ENCODE measurements at regions not wholly inside any gene's neighbourhood (a gene's known extent, or its start where the extent isn't known, plus 50 kb on each side); places are given as distances from the start of the nearest gene placed in this dataset.

- in situ Hi-C loops (cut with MboI; ENCODE audit: low pct_unique_long_range_greater_than_20kb, low sequenced_read_pairs), result no loop called here
- no peak for DNase-seq
These were observed 55.2 kb upstream of the RTN4 start for GRCh38 chr2:55105456-55105855.

- DNase-seq, result peak; percentile 41
- in situ Hi-C loops (cut with MboI; ENCODE audit: low pct_unique_long_range_greater_than_20kb, low sequenced_read_pairs), result no loop called here
These were observed 52.8 kb upstream of the RTN4 start for GRCh38 chr2:55103046-55103445.

GRCh38 chr2:55102056-55102812 is 52.0 kb upstream of the RTN4 start:
- in situ Hi-C loops (cut with MboI; ENCODE audit: low pct_unique_long_range_greater_than_20kb, low sequenced_read_pairs), result no loop called here
- DNase-seq, result no peak

GRCh38 chr2:55101466-55101865 is 51.2 kb upstream of the RTN4 start:
- in situ Hi-C loops (cut with MboI; ENCODE audit: low pct_unique_long_range_greater_than_20kb, low sequenced_read_pairs), result no loop called here
- no peak for DNase-seq

- in situ Hi-C loops (cut with MboI; ENCODE audit: low pct_unique_long_range_greater_than_20kb, low sequenced_read_pairs), result no loop called here
- peak; percentile 47 for DNase-seq
These were observed 49.9 kb upstream of the RTN4 start for GRCh38 chr2:55099878-55100820.

Data from KBM-7 (cell line).